ENCODE measurements at regions not wholly inside any gene's neighbourhood (a gene's known extent, or its start where the extent isn't known, plus 50 kb on each side); places are given as distances from the start of the nearest gene placed in this dataset.

GRCh38 chr1:162977944-162978568 is 91.1 kb upstream of the RGS4 start:
- no peak for TF ChIP-seq ZBTB7A (IDR thresholded peaks at IDR 0.05; ENCODE audit: low read depth)
- no peak for TF ChIP-seq EGR1 (IDR thresholded peaks at IDR 0.05)
- TF ChIP-seq RAD21 (IDR thresholded peaks at IDR 0.05; ENCODE audit: low read depth): no peak
